ENCODE measurements at regions not wholly inside any gene's neighbourhood (a gene's known extent, or its start where the extent isn't known, plus 50 kb on each side); places are given as distances from the start of the nearest gene placed in this dataset.

DNA sequence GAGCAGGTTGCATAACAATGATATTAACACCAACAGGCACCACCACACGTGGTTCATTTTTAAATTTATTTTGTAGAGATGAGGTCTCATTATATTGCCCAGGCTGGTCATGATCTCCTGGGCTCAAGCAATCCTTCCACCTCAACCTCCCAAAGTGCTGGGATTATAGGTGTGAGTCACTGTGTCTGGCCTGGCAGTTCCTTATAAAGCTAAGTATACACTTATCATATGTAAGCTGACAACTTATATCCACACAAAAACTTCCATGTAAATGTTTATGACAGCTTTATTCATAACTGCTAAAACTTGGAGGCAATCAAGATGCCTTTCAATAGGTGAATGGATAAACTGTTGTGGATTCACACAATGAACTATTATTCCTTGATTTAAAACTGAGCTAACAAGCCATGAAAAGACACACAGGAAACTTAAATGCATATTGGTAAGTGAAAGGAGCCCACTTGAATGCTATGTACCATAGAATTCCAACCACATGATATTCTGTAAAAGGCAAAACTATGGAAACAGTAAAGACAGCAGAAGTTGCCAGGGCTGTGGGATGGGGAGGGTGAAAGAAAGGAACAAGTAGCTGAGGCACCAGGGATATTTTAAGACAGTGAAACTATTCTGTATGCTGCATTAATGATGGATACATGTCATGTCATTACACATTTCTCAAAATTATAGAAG is 156.5 kb upstream of the KCNJ18 start:
- ATAC-seq (ENCODE audit: low read depth) (no peak), DNase-seq (ENCODE audit: low spot score) (no peak)
- H3K27me3 ChIP-seq (ENCODE audit: insufficient read depth, poor library complexity, severe bottlenecking), result no peaks in the 10 kb centered on the region
- TF ChIP-seq, protein P1, sequence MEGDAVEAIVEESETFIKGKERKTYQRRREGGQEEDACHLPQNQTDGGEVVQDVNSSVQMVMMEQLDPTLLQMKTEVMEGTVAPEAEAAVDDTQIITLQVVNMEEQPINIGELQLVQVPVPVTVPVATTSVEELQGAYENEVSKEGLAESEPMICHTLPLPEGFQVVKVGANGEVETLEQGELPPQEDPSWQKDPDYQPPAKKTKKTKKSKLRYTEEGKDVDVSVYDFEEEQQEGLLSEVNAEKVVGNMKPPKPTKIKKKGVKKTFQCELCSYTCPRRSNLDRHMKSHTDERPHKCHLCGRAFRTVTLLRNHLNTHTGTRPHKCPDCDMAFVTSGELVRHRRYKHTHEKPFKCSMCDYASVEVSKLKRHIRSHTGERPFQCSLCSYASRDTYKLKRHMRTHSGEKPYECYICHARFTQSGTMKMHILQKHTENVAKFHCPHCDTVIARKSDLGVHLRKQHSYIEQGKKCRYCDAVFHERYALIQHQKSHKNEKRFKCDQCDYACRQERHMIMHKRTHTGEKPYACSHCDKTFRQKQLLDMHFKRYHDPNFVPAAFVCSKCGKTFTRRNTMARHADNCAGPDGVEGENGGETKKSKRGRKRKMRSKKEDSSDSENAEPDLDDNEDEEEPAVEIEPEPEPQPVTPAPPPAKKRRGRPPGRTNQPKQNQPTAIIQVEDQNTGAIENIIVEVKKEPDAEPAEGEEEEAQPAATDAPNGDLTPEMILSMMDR (IDR thresholded peaks at IDR 0.05; ENCODE audit: poor library complexity, severe bottlenecking), result no peak
- H3K4me3 ChIP-seq (ENCODE audit: severe bottlenecking), result no peak overlapping the region
- peaks cover 11% of the 10 kb centered on the region for H3K4me1 ChIP-seq (ENCODE audit: insufficient read depth, poor library complexity, severe bottlenecking)
- H3K27ac ChIP-seq (ENCODE audit: poor library complexity, severe bottlenecking), result no peak overlapping the region
- H3K9me3 ChIP-seq (ENCODE audit: severe bottlenecking), result peaks cover 4% of the 10 kb centered on the region
- H3K36me3 ChIP-seq (ENCODE audit: low read depth), result peaks cover 21% of the 10 kb centered on the region

DNA sequence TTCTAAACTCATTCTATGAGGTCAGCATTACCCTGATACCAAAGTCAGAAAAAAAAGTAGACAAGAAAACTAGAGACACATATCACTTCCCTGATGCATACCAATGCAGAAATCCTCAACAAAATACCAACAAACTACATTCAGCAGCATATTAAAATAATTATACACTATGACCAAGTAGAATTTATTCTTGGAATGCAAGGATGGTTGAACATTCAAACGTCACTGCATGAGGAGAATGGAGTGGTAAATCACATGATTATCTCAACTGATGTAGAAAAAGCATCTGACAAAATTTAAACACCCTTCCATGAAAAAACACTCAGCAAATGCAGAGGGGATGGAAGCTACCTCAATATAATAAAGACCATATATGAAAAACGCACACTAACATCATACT is 155.0 kb upstream of the KCNJ18 start:
- H3K36me3 ChIP-seq (ENCODE audit: low read depth), result peaks cover 21% of the 10 kb centered on the region
- DNase-seq (ENCODE audit: low spot score) (no peak), ATAC-seq (ENCODE audit: low read depth) (no peak)
- H3K4me3 ChIP-seq (ENCODE audit: severe bottlenecking), result no peak overlapping the region
- H3K27ac ChIP-seq (ENCODE audit: poor library complexity, severe bottlenecking), result no peak overlapping the region
- H3K4me1 ChIP-seq (ENCODE audit: insufficient read depth, poor library complexity, severe bottlenecking), result peaks cover 11% of the 10 kb centered on the region
- H3K27me3 ChIP-seq (ENCODE audit: insufficient read depth, poor library complexity, severe bottlenecking), result no peaks in the 10 kb centered on the region
- TF ChIP-seq, protein P1 (IDR thresholded peaks at IDR 0.05; ENCODE audit: poor library complexity, severe bottlenecking), result no peak
- peaks cover 4% of the 10 kb centered on the region for H3K9me3 ChIP-seq (ENCODE audit: severe bottlenecking)

DNA sequence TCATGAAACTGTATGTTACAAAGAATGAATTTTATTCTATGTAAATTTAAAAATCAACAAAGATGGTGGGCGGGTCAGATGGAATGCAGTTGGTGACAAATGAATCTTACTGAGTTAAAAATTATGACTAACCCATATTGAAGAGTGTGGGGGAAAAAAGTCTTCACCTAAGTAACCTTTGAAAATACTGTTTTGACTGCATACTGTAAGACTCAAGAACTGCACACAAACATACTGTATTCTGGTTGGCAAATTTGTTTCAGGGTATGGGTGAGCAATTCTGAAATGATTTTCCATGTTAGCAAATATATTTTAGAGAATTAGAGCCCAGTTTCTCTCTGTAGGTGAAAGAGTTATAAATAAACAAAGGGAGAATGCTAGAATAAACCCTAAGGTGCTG is 153.7 kb upstream of the KCNJ18 start:
- Histone ChIP-seq H3K9me3 (ENCODE audit: severe bottlenecking) (peaks cover 4% of the 10 kb centered on the region), H3K27ac (ENCODE audit: poor library complexity, severe bottlenecking) (peak overlapping the region; percentile 30), H3K4me1 (ENCODE audit: insufficient read depth, poor library complexity, severe bottlenecking) (peaks cover 11% of the 10 kb centered on the region), H3K4me3 (ENCODE audit: severe bottlenecking) (no peak overlapping the region), H3K36me3 (ENCODE audit: low read depth) (peaks cover 19% of the 10 kb centered on the region), H3K27me3 (ENCODE audit: insufficient read depth, poor library complexity, severe bottlenecking) (no peaks in the 10 kb centered on the region)
- no peak for DNase-seq (ENCODE audit: low spot score)
- TF ChIP-seq, protein P1 (IDR thresholded peaks at IDR 0.05; ENCODE audit: poor library complexity, severe bottlenecking), result no peak
- no peak for ATAC-seq (ENCODE audit: low read depth)

DNA sequence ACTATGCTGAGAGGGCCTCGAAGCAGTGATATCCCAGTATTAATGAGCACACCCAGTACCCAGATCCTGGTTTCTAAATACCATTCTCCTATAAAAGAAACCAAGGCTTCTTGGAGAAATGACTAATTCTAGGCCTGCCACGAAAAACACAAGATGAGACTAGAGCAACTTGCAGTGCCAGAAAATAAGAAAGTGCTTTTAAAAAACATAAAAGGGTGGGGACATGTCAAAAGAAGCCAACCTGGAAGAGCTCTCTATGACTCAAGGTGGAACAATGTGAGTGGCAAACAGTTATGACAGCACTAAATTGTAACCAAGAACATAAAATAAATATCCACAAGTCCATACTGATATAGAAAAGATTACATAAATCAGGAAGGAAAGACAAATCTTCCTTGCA is 153.2 kb upstream of the KCNJ18 start:
- H3K27ac ChIP-seq (ENCODE audit: poor library complexity, severe bottlenecking), result peak overlapping the region; percentile 30
- peak; percentile 38; the same call in 2 of the 3 replicates for ATAC-seq (ENCODE audit: low read depth)

DNA sequence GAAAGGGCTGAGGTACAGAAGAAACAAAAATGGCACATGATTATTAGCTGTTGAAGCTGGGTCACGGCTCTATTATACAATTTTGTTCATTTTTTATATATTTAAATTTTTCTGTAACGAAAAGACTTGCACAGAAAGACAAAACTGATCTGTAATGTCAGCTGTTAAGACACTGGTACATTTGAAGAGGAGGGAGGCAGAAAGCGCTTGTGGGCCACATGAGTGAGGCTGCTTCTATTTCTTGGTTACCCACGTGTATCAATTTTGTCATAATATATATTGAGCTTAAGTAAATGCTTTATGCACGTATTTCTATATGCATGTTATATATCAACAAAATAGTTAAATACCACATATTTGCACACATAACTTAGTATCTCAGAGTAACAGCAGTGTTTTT is 151.8 kb upstream of the KCNJ18 start:
- Histone ChIP-seq H3K4me3 (ENCODE audit: severe bottlenecking) (no peak overlapping the region), H3K9me3 (ENCODE audit: severe bottlenecking) (peaks cover 4% of the 10 kb centered on the region), H3K27me3 (ENCODE audit: insufficient read depth, poor library complexity, severe bottlenecking) (no peaks in the 10 kb centered on the region), H3K4me1 (ENCODE audit: insufficient read depth, poor library complexity, severe bottlenecking) (peaks cover 11% of the 10 kb centered on the region), H3K27ac (ENCODE audit: poor library complexity, severe bottlenecking) (no peak overlapping the region), H3K36me3 (ENCODE audit: low read depth) (peaks cover 14% of the 10 kb centered on the region)
- TF ChIP-seq, protein P1 (IDR thresholded peaks at IDR 0.05; ENCODE audit: poor library complexity, severe bottlenecking), result no peak
- DNase-seq (ENCODE audit: low spot score) (no peak), ATAC-seq (ENCODE audit: low read depth) (no peak)

More for the DNA sequence above, 153.2 kb upstream of the KCNJ18 start:
- TF ChIP-seq, protein P1 (IDR thresholded peaks at IDR 0.05; ENCODE audit: poor library complexity, severe bottlenecking), result no peak
- Histone ChIP-seq H3K27me3 (ENCODE audit: insufficient read depth, poor library complexity, severe bottlenecking) (no peaks in the 10 kb centered on the region), H3K9me3 (ENCODE audit: severe bottlenecking) (peaks cover 4% of the 10 kb centered on the region), H3K4me1 (ENCODE audit: insufficient read depth, poor library complexity, severe bottlenecking) (peaks cover 11% of the 10 kb centered on the region), H3K36me3 (ENCODE audit: low read depth) (peaks cover 21% of the 10 kb centered on the region), H3K4me3 (ENCODE audit: severe bottlenecking) (no peak overlapping the region)
- DNase-seq (ENCODE audit: low spot score), result no peak
